MCF 10A (cell line): ENCODE measurements at regions not wholly inside any gene's neighbourhood (a gene's known extent, or its start where the extent isn't known, plus 50 kb on each side); places are given as distances from the start of the nearest gene placed in this dataset.

Experiments used
- BruUV-seq: library from RNA; stranded (reverse); fragments of 400-500 nt; replicated peaks from 2 replicates; lab custom pipeline; 2021; lab: Mats Ljungman, UMichigan
- CTCF ChIA-PET: fragments of 300-600 bp; sonication (Branson Sonifier 250); formaldehyde crosslinking; extraction: SDS; loops from one replicate; lab custom pipeline; 2021; ENCODE audit warnings: antibody characterized with exemption, inconsistent platforms; lab: Yijun Ruan, JAX
- POLR2A ChIA-PET: fragments of 300-600, 350-650 bp; sonication (Branson Sonifier 250); formaldehyde crosslinking; extraction: SDS; loops from one replicate; lab custom pipeline; 2020; ENCODE audit warnings: antibody characterized with exemption, inconsistent platforms; lab: Yijun Ruan, JAX
- DNase-seq: peaks from one replicate; pipeline ENCODE4 v3.0.0-alpha.2; 2018; ENCODE audit not compliant: unreplicated experiment
- H3K27ac Mint-ChIP-seq: one replicate; pipeline ENCODE4 v1.8.0; 2022; ENCODE audit warnings: mild to moderate bottlenecking, low read depth, mixed read lengths; ENCODE audit not compliant: unreplicated experiment
- H3K27me3 Mint-ChIP-seq: one replicate; pipeline ENCODE4 v1.8.0; 2022; ENCODE audit warnings: mixed read lengths; ENCODE audit not compliant: insufficient read depth, unreplicated experiment
- H3K36me3 Mint-ChIP-seq: one replicate; pipeline ENCODE4 v1.8.0; 2022; ENCODE audit warnings: mild to moderate bottlenecking, moderate library complexity, mixed read lengths; ENCODE audit not compliant: insufficient read depth, unreplicated experiment
- H3K4me1 Mint-ChIP-seq: one replicate; pipeline ENCODE4 v1.8.0; 2022; ENCODE audit warnings: mixed read lengths; ENCODE audit not compliant: insufficient read depth, unreplicated experiment
- H3K4me3 Mint-ChIP-seq: one replicate; pipeline ENCODE4 v1.8.0; 2022; ENCODE audit warnings: mild to moderate bottlenecking, moderate library complexity, mixed read lengths; ENCODE audit not compliant: unreplicated experiment
- H3K9me3 Mint-ChIP-seq: one replicate; pipeline ENCODE4 v1.8.0; 2022; ENCODE audit warnings: mixed read lengths; ENCODE audit not compliant: unreplicated experiment
- intact Hi-C: fragments of 100-400 bp; cut with micrococcal nuclease; formaldehyde crosslinking; loops from 2 replicates; pipeline ENCODE4 v1.14.1; 2022
- TF ChIP-seq, protein P1 (sequence below): fragments of 200-600 bp; IDR thresholded peaks from one replicate; pipeline ENCODE4 v1.8.0; 2022; ENCODE audit warnings: antibody characterized with exemption, mild to moderate bottlenecking; ENCODE audit not compliant: unreplicated experiment

DNA sequence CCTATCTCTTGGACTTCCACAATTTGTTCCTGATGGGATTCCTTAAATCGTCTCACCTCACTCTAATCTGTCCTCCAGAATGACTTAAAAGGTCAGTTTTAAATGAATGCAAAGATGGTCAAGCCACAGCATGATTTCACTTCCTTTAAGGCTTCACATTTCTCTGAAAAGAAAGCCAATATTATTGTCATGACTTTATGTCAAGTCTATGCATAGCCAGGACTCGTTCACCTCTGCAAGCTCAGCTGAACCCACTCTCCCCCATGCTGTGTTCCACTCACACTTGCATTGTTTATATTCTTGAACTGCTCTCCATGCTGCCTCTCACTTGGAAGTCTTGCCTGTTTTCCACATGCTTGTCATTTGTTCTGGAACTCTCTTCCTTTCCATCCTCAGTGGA lies 298.4 kb upstream of the MMADHC start:
- DNase-seq = no peak
- Mint-ChIP-seq H3K4me1 (peaks cover 15% of the 10 kb centered on the region), H3K27ac (no peak overlapping the region), H3K36me3 (no peaks in the 10 kb centered on the region), H3K4me3 (no peak overlapping the region), H3K9me3 (no peaks in the 10 kb centered on the region), H3K27me3 (peaks cover 12% of the 10 kb centered on the region)
- CTCF ChIA-PET = interaction anchor here (0.6 to 1.1 kb wide), 4 partner anchors 12 to 287 kb away, joined by 3 to 4 read pairs (median 3); no protein-coding TSS in a partner anchor
- intact Hi-C loops = no loop called here
- no TSS peak for BruUV-seq
- TF ChIP-seq, protein P1, sequence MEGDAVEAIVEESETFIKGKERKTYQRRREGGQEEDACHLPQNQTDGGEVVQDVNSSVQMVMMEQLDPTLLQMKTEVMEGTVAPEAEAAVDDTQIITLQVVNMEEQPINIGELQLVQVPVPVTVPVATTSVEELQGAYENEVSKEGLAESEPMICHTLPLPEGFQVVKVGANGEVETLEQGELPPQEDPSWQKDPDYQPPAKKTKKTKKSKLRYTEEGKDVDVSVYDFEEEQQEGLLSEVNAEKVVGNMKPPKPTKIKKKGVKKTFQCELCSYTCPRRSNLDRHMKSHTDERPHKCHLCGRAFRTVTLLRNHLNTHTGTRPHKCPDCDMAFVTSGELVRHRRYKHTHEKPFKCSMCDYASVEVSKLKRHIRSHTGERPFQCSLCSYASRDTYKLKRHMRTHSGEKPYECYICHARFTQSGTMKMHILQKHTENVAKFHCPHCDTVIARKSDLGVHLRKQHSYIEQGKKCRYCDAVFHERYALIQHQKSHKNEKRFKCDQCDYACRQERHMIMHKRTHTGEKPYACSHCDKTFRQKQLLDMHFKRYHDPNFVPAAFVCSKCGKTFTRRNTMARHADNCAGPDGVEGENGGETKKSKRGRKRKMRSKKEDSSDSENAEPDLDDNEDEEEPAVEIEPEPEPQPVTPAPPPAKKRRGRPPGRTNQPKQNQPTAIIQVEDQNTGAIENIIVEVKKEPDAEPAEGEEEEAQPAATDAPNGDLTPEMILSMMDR = no peak
- POLR2A ChIA-PET = interaction anchor here (1.0 kb wide), 1 partner anchor 59 kb away, joined by 3 read pairs; no protein-coding TSS in a partner anchor

DNA sequence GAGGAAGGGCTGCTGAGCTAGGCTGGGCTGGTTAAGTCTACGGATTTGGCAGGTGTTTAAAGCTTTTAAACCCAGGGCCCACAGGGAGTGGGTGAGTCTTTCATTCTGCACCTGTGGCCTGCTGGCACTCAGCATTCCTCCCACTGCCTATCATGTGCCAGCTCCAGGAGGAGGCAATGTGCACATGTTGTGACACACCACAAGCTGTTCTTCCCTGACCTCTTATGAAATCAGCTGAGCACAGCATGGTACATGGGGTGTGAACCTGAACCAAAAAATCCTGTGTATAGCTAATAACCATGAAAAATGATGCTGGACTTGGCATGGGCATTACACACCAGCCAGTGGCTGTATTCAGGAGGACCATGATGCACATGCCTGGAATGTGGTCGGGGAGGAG lies 297.9 kb upstream of the MMADHC start:
- H3K4me3 Mint-ChIP-seq = no peak overlapping the region
- no TSS peak for BruUV-seq
- TF ChIP-seq, protein P1 = no peak
- POLR2A ChIA-PET = interaction anchor here (0.7 to 1.1 kb wide), 3 partner anchors 9 to 594 kb away, joined by 3 read pairs; no protein-coding TSS in a partner anchor
- intact Hi-C loops = no loop called here
- DNase-seq = peak; percentile 60
- CTCF ChIA-PET = interaction anchor here (0.6 to 1.0 kb wide), 3 partner anchors 8 to 1126 kb away, joined by 3 to 4 read pairs (median 3); no protein-coding TSS in a partner anchor
- no peaks in the 10 kb centered on the region for H3K9me3 Mint-ChIP-seq
- no peak overlapping the region for H3K27ac Mint-ChIP-seq
- peaks cover 15% of the 10 kb centered on the region for H3K4me1 Mint-ChIP-seq
- H3K36me3 Mint-ChIP-seq = no peaks in the 10 kb centered on the region
- H3K27me3 Mint-ChIP-seq = peaks cover 12% of the 10 kb centered on the region

DNA sequence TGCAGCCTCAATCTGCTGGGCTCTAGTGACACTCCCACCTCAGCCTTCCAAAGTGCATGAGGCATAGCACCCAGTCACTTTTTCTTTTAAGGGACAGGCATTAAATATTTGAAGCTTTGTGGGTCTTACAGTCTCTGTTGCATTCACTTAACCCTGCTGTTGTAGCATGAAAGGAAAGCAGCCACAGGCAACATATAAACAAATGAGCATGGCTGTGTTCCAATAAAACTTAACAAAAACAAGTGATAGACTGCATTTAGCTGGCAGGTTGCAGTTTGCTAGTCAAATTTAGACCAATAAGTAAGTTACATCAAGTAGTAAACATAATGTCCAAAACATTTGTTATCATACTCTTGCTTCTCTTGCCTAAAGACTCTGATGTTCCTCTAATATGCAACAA lies 297.3 kb upstream of the MMADHC start:
- Mint-ChIP-seq H3K4me3 (no peak overlapping the region), H3K27me3 (peaks cover 7% of the 10 kb centered on the region), H3K9me3 (no peaks in the 10 kb centered on the region), H3K36me3 (no peaks in the 10 kb centered on the region), H3K27ac (no peak overlapping the region), H3K4me1 (peaks cover 15% of the 10 kb centered on the region)
- TF ChIP-seq, protein P1 = no peak
- intact Hi-C loops = no loop called here
- no TSS peak for BruUV-seq
- DNase-seq = no peak
- ChIA-PET POLR2A (interaction anchor here (0.7 to 1.1 kb wide), 2 partner anchors 10 to 595 kb away, joined by 3 read pairs; no protein-coding TSS in a partner anchor), CTCF (interaction anchor here (0.6 to 1.0 kb wide), 3 partner anchors 8 to 1127 kb away, joined by 3 to 4 read pairs (median 3); no protein-coding TSS in a partner anchor)

DNA sequence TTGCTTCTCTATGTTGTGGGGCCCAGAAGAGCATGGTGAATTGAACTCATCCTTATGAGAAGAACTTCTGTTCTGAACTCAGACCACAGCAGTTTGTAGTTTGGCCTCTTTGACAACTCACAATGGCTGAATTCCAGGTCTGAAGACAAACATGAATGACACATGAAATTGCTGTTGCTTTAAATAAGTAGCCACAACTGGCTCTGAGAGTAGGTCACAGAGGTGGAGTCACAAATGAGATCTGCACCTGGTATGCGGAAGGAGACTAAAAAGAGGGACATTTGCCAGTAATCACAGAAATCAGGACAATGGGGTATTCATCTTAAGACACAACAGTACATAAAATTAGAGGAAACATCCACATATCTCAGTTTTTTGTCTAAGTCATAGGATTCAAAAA lies 290.3 kb upstream of the MMADHC start:
- TF ChIP-seq, protein P1 = no peak
- Mint-ChIP-seq H3K4me1 (peaks cover 6% of the 10 kb centered on the region), H3K27me3 (no peaks in the 10 kb centered on the region), H3K4me3 (no peak overlapping the region), H3K36me3 (no peaks in the 10 kb centered on the region), H3K9me3 (no peaks in the 10 kb centered on the region), H3K27ac (peak overlapping the region; percentile 56)
- DNase-seq = no peak
- ChIA-PET CTCF (no interaction called here), POLR2A (no interaction called here)
- BruUV-seq = no TSS peak
- intact Hi-C loops = no loop called here
